T47D (cell line): ENCODE measurements at regions not wholly inside any gene's neighbourhood (a gene's known extent, or its start where the extent isn't known, plus 50 kb on each side); places are given as distances from the start of the nearest gene placed in this dataset.
A peak's percentile ranks its signal among the peaks of the same experiment; 100 is the strongest.

Source experiments
- DNase-seq, 2 experiments: peaks; one replicate each; pipeline versions ENCODE4 v3.0.0 to v3.0.0-alpha.2; 2011 to 2012; ENCODE audit warnings: low read depth in 1 of 2, low spot score in 1 of 2
- JUND ChIP-seq: IDR thresholded peaks from 2 replicates; pipeline ENCODE4 v1.6.1; 2012; ENCODE audit warnings: low read depth
- in situ Hi-C: cut with HindIII; loops from 2 replicates; pipeline ENCODE4 v1.10.0; 2016; ENCODE audit warnings: low sequenced_read_pairs, low pct_unique_long_range_greater_than_20kb

- in situ Hi-C loops = no loop called here
- TF ChIP-seq JUND = no peak
- DNase-seq = no peak
These were observed 367.6 kb upstream of the PRR20A start for GRCh38 chr13:56773148-56773547.

- no peak for DNase-seq
- no peak for TF ChIP-seq JUND
- in situ Hi-C loops = no loop called here
These were observed 351.2 kb upstream of the PRR20A start for GRCh38 chr13:56789527-56789926.

DNA sequence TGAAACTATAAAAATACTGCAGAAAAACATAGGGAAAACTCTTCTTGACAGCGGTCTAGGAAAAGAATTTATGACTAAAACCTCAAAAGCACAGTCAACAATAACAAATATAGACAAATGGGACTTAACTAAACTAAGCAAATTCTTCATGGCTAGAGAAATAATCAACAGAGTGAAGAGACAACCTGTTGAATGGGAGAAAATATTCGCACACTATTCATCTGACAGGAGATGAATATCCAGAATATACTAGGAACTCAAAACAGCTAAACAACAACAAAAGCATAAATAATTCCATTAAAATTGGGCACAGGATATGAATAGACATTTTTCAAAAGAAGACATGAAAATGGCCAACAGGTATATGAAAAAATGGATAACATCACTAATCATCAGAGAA lies 303.6 kb upstream of the PRR20A start:
- TF ChIP-seq JUND = no peak
- DNase-seq = no peak
- in situ Hi-C loops = no loop called here

- TF ChIP-seq JUND = no peak
- DNase-seq = no peak
- in situ Hi-C loops = no loop called here
These were observed 289.9 kb upstream of the PRR20A start for GRCh38 chr13:56850852-56851251.

GRCh38 chr13:56861476-56861875 lies 279.2 kb upstream of the PRR20A start:
- TF ChIP-seq JUND = peak; percentile 61
- in situ Hi-C loops = no loop called here
- DNase-seq = peak in 1 of 2 experiments; percentile 75

DNA sequence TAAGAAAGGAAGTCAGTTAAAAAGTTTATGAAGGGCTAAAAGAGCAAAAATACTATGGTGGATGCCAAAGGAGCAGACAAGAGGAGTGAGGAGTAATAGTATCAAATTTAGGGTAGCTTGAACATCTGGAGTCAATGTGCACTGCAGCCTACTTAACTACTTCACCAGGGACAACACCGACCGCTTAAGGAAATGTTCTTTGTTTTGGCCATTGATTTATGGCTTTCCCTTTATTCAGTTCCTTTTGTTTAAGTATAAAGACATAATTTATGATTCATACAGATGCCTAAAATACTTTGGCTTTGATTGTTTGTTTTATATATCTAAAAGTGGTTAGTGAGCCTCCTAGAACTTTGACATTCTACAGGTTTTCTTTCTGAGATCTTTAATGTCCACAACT lies 276.3 kb upstream of the PRR20A start:
- in situ Hi-C loops = no loop called here
- no peak for TF ChIP-seq JUND
- DNase-seq = no peak

DNA sequence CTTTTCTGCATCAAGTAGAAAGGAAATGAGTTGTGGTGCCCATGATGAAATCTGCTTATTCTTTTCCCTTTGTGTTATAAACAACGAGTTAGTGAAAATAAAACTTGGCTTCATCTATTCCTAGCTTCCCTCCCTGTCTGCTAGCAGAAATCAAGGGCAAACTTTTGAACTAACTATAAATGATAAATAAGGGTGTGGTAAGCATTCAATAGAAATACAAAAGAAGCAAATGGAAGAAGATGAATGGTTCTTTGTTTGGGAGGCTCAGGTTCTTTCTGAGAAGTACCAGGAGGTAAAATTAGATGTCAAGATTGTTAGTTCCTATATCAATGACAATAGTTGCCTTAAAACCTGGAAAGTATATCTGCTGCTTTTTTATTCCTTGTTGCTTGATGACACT lies 275.3 kb upstream of the PRR20A start:
- no peak for TF ChIP-seq JUND
- in situ Hi-C loops = no loop called here
- no peak for DNase-seq

- DNase-seq = no peak
- TF ChIP-seq JUND = no peak
- in situ Hi-C loops = no loop called here
These were observed 271.0 kb upstream of the PRR20A start for GRCh38 chr13:56869671-56870070.

DNA sequence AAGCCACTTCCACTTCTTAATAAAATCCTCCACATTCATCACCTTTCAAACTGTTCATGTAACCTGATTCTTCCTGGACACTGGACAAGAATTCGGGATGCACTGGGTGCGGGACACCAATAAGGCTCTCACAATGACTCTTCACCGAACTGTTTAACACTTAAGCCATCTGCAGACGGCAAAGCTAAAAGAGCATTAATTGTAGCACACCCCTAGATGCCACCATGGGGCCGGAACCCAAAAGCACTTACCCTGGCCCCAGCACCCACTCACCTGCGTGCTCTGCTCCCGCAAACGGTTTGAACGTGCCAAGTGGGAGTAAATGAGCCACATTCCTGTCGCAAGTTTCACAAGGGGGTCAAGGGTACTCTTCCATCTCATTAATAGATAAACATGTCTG lies 254.3 kb upstream of the PRR20A start:
- in situ Hi-C loops = no loop called here

GRCh38 chr13:56888455-56888854 lies 252.3 kb upstream of the PRR20A start:
- in situ Hi-C loops = no loop called here
- DNase-seq = no peak
- no peak for TF ChIP-seq JUND

More for the DNA sequence above, 254.3 kb upstream of the PRR20A start:
- no peak for TF ChIP-seq JUND
- no peak for DNase-seq

GRCh38 chr13:56893843-56894242 lies 246.9 kb upstream of the PRR20A start:
- DNase-seq = no peak
- TF ChIP-seq JUND = no peak
- in situ Hi-C loops = no loop called here

DNA sequence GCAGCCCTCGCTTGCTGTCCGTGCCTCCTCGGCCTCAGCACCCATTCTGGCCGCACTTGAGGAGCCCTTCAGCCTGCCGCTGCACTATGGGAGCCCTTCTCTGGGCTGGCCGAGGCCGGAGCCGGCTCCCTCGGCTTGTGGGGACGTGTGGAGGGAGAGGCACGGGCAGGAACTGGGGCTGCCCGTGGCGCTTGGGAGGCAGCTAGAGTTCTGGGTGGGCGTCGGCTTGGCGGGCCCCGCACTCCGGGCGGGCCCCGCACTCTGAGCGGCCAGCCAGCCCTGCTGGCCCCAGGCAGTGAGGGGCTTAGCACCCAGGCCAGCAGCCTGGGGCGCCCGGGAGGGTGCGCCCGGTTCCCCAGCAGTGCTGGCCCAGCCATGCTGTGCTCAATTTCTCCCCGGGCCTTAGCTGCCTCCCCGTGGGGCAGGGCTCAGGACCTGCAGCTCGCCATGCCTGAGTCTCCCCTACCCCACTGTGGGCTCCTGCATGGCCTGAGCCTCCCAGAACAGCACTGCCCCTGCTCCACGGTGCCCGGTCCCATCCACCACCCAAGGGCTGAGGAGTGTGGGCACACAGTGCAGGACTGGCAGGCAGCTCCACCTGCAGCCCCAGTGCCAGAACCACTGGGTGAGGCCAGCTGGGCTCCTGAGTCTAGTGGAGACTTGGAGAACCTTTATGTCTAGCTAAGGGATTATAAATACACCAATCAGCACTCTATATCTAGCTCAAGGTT lies 240.0 kb upstream of the PRR20A start:
- TF ChIP-seq JUND = no peak
- in situ Hi-C loops = no loop called here
- DNase-seq = no peak

GRCh38 chr13:56902276-56902675 lies 238.4 kb upstream of the PRR20A start:
- no peak for DNase-seq
- no peak for TF ChIP-seq JUND
- in situ Hi-C loops = no loop called here

GRCh38 chr13:56903710-56904282 lies 236.9 kb upstream of the PRR20A start:
- no peak for DNase-seq
- in situ Hi-C loops = no loop called here
- no peak for TF ChIP-seq JUND
